ENCODE measurements at regions not wholly inside any gene's neighbourhood (a gene's known extent, or its start where the extent isn't known, plus 50 kb on each side); places are given as distances from the start of the nearest gene placed in this dataset.

GRCh38 chr2:228669690-228670089 lies 488.2 kb upstream of the SPHKAP start:
- WGBS, 2 donors: 65 to 82% methylated on average over 3 of the region's 3 CpGs
- intact Hi-C loops (cut with DNase I): no loop called here
- H3K27me3 ChIP-seq: no peaks in the 10 kb centered on the region
- no peaks in the 10 kb centered on the region for H3K36me3 ChIP-seq
- no peak overlapping the region for H3K27ac ChIP-seq
- H3K9me3 ChIP-seq: no peaks in the 10 kb centered on the region
- DNase-seq: no peak
- H3K4me1 ChIP-seq: no peaks in the 10 kb centered on the region
- H3K4me3 ChIP-seq (replicated peaks in 1 of 3): no peak overlapping the region
- TF ChIP-seq CTCF (IDR thresholded peaks at IDR 0.05): no peak
- TF ChIP-seq POLR2A (IDR thresholded peaks at IDR 0.05): no peak

GRCh38 chr2:228665232-228665631 lies 483.7 kb upstream of the SPHKAP start:
- Histone ChIP-seq H3K27me3 (no peaks in the 10 kb centered on the region), H3K27ac (no peak overlapping the region), H3K4me1 (no peaks in the 10 kb centered on the region), H3K4me3 (replicated peaks in 1 of 3) (no peak overlapping the region), H3K36me3 (no peaks in the 10 kb centered on the region), H3K9me3 (no peaks in the 10 kb centered on the region)
- TF ChIP-seq CTCF (IDR thresholded peaks at IDR 0.05): no peak
- intact Hi-C loops (cut with DNase I): no loop called here
- 83 to 88% methylated on average over 1 of the region's 1 CpG for WGBS, 2 donors
- DNase-seq: no peak

GRCh38 chr2:228658998-228659397 lies 477.5 kb upstream of the SPHKAP start:
- intact Hi-C loops (cut with DNase I): no loop called here
- TF ChIP-seq CTCF (IDR thresholded peaks at IDR 0.05) (no peak), POLR2A (IDR thresholded peaks at IDR 0.05) (no peak)
- WGBS, 2 donors: 90 to 91% methylated on average over 5 of the region's 5 CpGs
- H3K27ac ChIP-seq: no peak overlapping the region
- H3K36me3 ChIP-seq: no peaks in the 10 kb centered on the region
- H3K9me3 ChIP-seq: no peaks in the 10 kb centered on the region
- DNase-seq: no peak
- no peaks in the 10 kb centered on the region for H3K4me1 ChIP-seq
- H3K4me3 ChIP-seq (replicated peaks in 1 of 3): no peak overlapping the region
- H3K27me3 ChIP-seq: no peaks in the 10 kb centered on the region

- TF ChIP-seq CTCF (IDR thresholded peaks at IDR 0.05) (peak in 4 of 6 experiments; percentile 18 to 50 (median 46)), POLR2A (IDR thresholded peaks at IDR 0.05) (no peak)
- intact Hi-C loops (cut with DNase I): no loop called here
- no peak overlapping the region for H3K27ac ChIP-seq
- no peaks in the 10 kb centered on the region for H3K9me3 ChIP-seq
- H3K27me3 ChIP-seq: no peaks in the 10 kb centered on the region
- WGBS, 2 donors: 53 to 59% methylated on average over 6 of the region's 6 CpGs
- no peak overlapping the region for H3K4me3 ChIP-seq (replicated peaks in 1 of 3)
- no peaks in the 10 kb centered on the region for H3K4me1 ChIP-seq
- H3K36me3 ChIP-seq: no peaks in the 10 kb centered on the region
- no peak for DNase-seq
Observed at GRCh38 chr2:228657807-228658402, 476.4 kb upstream of the SPHKAP start.

GRCh38 chr2:228655331-228655730 lies 473.8 kb upstream of the SPHKAP start:
- intact Hi-C loops (cut with DNase I): no loop called here
- 74 to 80% methylated on average over 2 of the region's 2 CpGs for whole genome bisulfite sequencing, 2 donors
- H3K36me3 ChIP-seq: no peaks in the 10 kb centered on the region

More at GRCh38 chr2:228655331-228655730, 473.8 kb upstream of the SPHKAP start:
- DNase-seq: no peak
- no peaks in the 10 kb centered on the region for H3K9me3 ChIP-seq
- no peak overlapping the region for H3K27ac ChIP-seq
- no peak overlapping the region for H3K4me3 ChIP-seq (replicated peaks in 1 of 3)
- H3K4me1 ChIP-seq: no peaks in the 10 kb centered on the region
- TF ChIP-seq CTCF (IDR thresholded peaks at IDR 0.05): no peak
- TF ChIP-seq POLR2A (IDR thresholded peaks at IDR 0.05): no peak
- H3K27me3 ChIP-seq: no peaks in the 10 kb centered on the region

Data from thyroid gland (tissue), 4 donors.